Inflammatory macrophage treated with lipopolysaccharide for 1 hour (primary cell): ENCODE measurements at regions not wholly inside any gene's neighbourhood (a gene's known extent, or its start where the extent isn't known, plus 50 kb on each side); places are given as distances from the start of the nearest gene placed in this dataset.
A peak's percentile ranks its signal among the peaks of the same experiment; 100 is the strongest.
"Not testable (repeated sequence)": the region's sequence is repeated elsewhere in the genome, so short reads cannot be mapped to it uniquely, and the experiment has no call there.

Source experiments
- DNase-seq, 2 donors: peaks; one replicate each; pipeline ENCODE4 v3.0.0-alpha.2; 2020 to 2022

DNA sequence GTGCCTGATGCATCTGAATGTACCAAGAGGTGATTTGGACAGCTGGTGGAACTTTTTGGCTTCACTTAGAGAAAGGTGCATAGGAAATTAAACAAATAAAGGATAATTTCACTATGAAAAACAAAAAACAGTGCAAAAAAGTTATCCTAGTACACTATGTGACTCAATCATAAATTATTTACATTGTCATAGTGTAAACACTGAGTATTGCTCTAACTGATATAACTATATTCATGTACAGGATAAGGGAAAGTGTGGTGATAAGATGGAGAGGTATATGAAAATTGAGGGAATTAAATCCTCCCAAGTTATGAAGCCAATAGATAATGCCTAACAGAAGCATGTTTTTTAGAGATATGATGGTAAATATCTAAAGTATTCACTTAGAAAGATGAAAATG, 50.2 kb upstream of the CPNE4 start:
- DNase-seq, result no peak

DNA sequence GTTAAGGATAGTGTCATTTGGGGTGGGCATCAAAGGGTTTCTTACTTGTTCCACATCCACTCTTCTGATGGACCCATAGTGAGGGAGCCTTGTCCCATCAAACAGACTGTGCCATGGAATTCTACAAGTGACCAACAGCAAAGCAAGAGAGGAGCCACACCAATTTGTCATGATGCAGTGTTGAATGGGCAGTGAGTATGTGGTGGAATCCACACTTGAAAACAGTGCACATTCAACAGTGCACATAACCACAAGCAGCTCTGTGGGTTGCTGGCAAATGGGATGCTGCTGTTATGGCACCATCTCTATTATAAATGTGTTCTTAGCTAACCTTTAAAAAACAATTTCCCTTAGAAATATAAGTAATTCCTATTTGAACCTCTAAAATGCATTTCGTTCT, 52.5 kb upstream of the CPNE4 start:
- DNase-seq, result no peak

DNA sequence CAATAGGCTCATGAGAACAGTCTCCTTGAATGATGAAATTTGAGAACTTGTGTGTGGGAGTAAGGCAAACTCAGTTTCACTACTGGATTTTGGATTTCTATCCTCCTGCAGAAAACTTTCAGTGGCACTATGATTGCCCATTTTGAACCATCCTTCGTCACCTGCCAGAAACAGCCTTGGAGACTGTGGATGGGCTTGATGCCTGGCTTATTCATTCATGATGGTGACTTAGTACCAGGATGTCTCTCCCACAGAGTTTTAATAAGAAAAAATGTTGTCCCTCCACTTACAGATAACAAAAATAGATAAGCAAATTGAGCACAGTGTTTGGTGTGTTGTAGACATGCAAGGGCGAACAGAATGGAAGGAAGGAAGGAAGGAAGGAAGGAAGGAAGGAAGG, 53.5 kb upstream of the CPNE4 start:
- no peak for DNase-seq

DNA sequence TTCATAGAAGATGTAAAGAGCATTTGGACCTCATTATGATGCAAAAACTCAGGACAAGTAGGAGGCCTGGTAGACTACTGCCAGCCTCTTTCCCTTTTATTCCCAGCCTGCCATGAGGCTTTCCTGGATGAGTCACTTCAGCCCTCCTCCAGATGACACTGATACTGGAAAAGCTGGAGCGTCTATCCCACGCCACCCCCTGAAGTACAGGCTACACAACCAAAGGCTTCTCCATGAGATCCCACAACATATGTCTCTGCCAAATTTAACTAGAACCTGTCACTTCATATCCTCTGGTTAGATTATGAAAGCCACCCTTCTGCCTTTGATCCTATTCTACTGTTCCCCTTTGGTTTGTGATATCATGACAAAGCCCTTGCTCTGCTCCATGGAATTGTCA, 56.1 kb upstream of the CPNE4 start:
- no peak for DNase-seq

DNA sequence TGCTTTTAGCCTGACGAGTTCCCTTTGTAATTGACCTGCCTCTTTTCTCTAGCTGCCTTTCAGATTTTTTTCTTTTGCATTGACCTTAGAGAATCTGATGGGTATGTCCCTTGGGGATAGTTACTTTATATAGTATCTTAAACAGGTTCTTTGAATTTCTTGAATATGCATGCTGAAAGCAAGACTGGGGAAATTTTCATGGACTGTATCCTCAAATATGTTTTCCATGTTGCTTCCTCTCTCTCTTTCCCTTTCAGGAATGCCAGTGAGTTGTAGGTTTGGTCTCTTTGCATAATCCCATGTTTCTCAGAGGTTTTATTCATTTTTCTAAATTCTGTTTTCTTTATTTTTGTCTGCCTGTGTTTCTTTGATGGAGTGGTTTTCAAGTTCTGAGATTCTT, 81.8 kb upstream of the CPNE4 start:
- no peak for DNase-seq

DNA sequence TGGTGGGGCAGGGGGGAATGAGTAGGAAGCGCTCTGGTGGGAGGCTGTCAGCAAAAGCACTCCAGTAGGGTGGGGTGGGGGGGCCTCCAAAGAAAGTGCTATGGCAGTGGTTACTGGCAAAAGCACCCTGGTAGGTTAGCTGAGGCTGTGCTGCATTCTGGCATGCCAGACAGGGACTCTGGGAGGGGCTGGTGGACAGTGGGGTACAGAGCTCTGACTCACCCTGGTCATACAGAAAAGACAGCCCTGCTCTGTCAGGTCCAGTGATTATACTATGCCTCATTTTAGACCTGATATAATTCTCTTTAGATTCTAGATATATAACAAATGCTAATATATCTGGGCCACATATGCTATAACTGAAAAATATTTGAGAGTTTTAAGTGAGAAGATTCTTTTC, 82.8 kb upstream of the CPNE4 start:
- no peak for DNase-seq

DNA sequence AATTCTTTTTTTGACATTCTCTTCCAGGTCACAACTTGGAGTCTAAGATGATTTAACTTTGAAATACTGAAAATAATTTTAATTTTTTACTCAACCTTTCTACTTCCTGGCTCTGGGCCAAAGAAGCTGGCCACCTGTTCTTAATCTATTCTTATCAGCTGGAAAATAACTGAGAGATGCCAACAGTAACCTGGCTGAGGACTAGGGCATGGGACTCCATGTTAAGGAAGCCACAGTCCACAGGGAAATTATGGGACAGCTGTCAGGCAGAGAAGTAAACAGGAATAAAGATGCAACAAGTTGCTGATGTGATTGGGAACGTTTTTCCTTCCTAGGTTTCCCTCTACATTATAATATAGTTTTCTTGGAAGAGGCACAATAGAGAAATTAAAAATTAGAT, 84.7 kb upstream of the CPNE4 start:
- DNase-seq, result no peak

DNA sequence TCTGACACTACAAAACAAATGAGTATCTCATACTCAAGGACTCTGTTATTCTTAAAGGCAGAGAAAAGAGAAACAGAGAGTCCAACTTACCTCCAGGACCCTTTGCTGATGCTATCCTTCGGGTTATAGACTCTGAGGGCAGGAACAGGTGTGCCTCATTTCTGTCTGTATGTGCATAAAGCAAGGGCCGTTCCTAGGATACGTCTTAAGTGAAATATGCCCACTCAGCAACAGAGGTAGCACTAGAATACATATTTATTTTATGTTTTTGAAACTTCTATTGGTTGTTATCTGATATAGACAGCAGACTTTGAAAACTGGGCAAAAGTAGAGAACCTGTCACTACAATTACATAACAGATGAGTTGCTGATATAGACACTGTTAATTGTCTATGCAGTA, 89.3 kb upstream of the CPNE4 start:
- no peak for DNase-seq

DNA sequence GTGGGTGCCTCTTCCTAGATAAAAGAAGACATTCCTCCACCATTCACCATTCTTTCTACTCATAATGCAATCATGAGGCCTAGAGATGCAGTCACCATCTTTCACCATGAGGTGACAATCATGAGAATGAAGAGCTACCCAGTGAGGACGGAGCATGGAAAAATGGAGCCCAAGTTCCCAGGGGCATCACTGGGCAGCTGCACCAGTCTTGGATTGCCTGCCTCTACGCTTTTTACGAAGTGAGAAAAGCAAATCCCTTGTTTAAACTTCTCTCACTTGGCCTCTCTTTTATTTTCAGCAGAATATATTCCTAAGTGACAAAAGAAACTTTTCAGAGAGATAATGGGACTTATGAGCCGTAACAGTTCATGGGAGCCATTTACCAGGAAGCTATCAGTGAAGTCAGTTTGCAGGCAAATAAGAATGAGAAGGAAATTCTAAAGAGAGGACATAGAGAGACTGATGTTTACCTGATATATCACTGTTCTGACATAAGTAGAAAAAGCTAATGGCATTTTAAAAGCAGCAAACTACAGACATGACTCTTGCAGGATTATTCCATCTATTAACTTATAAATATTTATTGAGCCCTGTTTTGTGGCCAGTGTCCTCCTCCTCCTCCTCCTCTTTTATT, 90.0 kb upstream of the CPNE4 start:
- no peak for DNase-seq

DNA sequence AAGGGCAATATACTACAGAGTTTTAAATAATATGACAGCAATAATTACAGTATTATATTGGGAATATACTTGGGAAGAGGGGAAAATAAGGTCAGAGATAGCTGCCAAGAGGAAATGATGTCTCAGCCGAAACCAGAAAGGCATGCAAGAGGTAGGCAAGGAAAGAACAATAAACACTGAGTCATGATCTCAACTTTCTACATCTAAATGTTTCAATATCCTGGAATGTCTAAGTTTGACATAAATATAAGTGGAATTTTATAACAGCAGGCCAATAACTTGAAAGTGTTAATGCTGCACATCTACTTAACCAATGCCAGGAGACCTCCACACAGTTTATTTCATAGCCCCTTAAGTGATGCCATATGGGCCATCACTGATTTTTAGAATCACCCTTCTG, 99.8 kb upstream of the CPNE4 start:
- no peak for DNase-seq

DNA sequence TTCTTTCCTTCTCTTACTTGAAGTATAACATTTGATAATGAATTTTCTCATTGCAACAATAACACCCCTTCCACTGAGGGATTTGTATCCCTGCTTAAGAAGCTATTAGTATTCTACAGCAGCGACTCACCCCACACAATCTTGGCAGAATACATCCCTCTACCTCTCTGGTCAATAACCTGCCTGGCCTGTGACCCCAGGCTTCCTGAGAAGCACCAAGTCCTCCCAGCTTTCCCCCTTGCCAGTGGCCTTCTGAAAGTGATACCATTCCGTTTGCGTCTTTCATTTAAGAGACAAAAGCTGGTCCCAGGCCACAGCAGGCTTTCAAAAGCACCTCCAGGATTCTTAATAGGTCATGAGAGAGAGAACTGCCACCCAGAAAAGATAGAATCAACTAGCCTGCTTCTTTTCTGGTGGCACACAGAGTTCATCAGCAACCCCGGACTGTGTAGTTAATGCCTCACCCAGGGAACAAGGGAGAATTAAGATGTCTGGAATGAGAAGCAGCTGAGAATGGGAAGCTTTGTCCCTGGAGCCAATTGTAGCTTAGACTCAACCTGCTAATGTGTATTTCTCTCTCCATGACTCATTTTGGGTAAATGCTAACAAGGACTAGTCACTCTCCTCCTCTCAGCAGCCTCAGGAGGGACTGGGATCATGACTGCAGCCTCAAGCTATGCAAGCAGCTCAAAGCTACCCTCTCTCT, 101.0 kb upstream of the CPNE4 start:
- no peak for DNase-seq

DNA sequence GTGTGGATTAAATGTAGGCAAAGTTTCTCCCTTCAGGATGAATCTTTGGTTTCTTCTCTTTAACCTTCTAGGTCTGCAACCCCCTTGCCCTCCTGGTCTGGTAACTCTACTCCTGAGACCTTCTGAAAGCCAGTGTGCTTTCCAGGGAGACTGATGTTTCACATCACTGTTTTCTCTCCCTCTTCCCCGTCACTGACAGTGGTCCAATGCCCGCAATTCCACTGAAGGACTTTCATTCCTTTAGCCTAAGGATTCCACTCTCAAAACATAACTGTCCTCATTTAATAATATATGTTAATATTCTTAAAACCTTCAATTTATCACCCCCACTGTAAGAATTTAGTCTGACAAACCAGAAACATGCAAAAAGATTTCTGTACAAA, 101.5 kb upstream of the CPNE4 start:
- DNase-seq, result no peak

DNA sequence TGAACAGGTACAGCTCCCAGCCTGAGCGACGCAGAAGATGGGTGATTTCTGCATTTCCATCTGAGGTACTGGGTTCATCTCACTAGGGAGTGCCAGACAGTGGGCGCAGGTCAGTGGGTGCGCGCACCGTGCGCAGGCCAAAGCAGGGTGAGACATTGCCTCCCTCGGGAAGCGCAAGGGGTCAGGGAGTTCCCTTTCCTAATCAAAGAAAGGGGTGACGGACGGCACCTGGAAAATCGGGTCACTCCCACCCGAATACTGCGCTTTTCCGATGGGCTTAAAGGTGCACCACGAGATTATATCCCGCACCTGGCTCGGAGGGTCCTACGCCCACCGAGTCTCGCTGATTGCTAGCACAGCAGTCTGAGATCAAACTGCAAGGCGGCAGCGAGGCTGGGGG, 102.1 kb upstream of the CPNE4 start:
- not testable (repeated sequence) for DNase-seq

DNA sequence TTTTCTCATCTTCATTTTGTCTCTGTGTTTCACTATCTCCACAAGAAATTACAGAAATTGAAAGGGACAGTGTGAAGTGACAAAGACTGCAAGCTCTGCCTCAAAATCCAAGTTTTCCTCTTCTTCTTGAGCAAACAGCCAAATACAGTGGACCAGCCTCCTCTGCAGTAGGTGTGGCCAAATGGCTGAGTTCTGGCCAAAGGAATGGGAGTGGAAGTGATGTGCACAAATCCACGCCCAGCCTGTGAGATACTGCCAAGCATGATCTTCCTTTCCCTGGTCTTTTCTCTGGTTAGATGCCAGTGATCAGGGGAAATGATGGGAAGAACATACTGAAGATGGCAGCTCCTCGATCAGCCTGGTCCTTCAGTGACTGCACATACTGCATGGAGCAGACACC, 111.0 kb upstream of the CPNE4 start:
- no peak for DNase-seq

DNA sequence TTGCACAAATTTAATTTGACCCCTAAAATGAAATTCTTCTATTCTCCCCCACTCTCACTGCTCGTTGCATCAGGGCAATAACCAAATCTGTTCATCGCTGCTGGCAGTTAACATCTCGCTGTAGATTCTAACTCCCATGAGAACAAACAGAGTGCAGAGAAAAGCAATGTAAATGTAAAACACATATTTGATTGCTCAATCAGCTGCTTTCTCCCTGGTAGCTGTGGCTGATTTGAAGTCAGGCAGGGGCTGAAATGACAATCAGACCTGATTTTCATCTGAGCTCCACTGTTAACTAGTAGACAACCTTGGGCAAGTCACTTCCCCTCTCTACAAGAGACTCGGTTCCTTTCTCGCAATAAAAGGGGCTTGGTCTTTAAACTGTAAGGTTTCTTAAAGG, 119.8 kb upstream of the CPNE4 start:
- no peak for DNase-seq

DNA sequence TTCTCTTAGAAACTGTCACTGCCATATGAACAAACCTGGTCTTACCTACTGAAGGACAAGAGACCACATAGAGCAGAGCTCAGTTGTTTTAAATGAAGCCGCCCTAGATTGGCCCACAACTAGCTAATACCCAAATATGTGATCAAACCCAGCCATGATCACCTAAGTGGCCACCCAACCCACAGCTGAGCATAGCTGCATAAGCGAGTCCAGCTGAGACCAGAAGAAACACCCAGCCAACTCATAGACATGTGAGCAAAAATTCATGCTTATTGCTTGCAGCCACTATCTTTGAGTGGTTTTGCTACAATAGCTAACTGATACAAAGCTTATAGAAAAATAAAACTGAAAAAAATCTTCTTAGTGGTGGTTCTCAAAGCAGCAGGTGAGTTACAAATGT, 124.3 kb upstream of the CPNE4 start:
- no peak for DNase-seq

DNA sequence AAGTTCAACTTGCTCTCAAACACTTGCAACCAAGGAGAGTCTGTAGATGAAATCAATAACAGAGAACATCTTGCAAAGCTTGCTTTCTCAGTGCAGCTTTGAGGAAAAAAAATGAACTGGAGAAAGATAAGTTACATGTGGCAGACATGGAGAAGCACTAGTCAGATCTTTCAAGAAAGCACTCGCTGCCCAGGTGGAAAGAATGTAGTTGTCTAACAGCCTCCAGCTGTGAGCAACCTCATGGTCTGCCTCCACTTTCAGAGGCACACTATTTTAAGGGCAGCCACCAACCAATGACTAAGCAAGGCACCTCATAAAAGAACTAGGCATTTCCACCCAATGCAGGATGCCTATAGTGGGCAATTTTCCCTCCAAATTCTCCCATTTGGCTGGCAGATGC, 125.4 kb upstream of the CPNE4 start:
- no peak for DNase-seq

DNA sequence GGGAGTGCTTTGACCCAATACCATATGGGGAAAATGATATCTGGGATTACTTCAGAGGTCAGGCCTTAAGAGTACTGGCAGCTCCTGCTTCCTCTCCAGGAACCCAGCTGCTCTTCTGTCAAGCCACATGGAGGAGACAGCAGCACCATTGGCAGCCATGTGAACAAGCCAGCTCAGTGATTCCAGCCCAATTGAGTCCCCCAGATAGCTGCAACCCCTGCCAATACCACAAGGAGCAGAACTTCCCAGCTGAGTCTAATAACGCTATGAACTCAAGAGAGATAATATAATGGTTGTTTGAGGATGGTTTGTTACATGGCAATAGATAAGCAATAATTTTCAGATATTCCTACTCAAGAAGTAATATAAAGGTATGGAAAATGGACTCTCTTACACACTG, 126.8 kb upstream of the CPNE4 start:
- DNase-seq, result no peak

DNA sequence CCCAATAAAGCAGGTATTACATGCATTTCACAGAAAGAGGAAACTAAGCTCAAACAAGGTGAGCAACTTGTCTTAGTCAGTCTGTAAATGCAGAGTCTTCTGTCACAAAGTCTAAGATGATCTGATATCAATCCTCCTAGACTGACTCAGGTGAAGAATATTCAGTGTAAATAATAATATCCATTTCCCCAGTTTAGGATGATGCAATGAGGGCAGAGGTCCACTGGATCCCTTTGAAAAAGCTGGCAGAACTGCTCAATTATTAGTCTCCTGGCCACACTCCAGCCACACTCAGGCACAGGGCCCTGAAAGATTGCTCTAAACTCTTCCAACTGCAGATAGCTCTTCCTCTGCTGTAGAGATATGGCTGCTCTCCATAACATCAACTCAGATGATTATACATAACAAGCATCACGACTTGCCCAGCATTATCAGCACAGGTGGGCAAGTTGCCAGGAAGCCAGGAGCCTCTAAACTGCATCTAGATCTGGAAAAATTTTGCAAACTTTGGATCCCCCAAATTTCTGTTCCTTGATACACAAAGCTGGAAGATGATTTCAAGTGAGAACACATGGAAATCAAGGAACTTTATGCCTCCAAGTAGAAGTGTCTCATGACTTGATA, 129.8 kb upstream of the CPNE4 start:
- no peak for DNase-seq

DNA sequence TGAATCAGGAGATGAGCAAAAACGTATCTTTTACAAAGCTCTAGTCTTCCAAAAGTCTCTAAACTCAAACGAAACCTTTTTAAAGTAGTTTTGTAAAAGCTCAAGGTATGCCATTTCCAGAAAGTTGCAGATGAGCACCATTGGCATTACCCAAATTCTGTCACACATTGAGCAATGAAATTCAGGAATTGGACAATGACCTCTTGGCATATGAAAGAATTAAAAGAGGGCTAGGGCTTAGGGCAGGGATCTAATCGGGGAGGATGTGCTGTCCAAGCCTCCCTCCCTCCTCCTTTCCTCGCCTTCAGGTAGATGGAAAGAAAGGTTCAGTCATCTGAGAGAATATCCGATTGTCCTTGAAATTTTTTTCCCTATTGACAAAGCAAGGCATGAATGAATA, 133.1 kb upstream of the CPNE4 start:
- DNase-seq, result no peak

DNA sequence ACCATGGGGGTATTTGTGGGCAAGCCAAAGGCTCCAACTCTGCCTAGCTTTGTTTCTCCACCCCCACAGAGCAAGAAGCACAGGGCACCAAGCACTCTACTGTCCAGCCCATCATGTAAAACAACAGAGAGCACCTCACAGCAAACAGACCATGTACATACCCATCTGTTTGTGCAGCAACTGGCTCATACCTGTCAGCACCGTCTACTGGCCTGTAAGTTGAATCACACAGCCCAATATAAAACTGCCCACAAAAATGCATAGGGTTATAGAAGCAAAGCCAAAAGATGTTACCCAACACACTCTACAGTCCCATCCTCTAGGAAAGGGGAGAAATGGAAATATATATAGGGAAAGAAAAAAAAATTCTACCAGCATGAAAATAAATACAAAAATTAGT, 139.7 kb upstream of the CPNE4 start:
- DNase-seq, result no peak

DNA sequence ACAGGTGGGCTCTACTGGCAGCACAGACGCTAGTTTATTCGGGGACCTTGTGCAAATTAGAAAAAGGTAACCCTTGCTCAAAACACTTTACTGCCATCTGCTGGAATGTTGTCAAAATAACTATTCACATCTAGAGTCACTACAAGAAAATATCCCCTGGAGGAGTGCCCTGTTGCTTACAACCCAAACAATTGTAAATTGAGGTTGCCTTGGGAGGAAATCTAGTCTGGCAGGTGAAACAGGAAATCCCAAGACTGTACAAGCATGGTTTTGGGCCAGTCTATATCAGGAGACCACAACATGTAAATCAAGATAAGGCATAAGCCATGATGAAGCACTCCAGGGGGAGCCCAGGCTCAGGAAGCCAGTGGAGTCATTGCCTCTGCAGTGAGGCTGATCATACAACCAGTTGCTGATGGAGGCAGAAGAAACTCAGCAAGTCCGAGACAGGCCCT, 136.8 kb upstream of the ACP3 start:
- peak; percentile 15 to 59 for DNase-seq

DNA sequence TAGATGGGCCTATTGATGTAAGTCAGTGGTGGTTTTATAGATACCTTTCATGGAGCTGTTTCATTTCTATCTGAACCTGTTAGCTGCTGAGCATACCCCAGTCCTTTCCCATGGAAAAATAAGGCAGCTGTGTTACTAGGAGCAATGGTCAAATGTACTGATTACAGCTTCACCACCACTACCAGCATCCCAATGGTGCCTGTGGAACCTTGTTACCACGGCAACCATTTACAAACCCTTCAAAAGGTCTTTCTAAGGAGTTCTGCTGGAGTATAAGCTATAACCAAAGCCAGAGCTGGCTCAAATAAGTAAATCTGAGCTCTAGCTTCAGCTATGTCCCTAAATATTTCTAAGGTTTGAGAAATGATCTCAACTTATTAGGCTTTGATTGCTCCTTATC, 133.4 kb upstream of the ACP3 start:
- DNase-seq, result no peak

DNA sequence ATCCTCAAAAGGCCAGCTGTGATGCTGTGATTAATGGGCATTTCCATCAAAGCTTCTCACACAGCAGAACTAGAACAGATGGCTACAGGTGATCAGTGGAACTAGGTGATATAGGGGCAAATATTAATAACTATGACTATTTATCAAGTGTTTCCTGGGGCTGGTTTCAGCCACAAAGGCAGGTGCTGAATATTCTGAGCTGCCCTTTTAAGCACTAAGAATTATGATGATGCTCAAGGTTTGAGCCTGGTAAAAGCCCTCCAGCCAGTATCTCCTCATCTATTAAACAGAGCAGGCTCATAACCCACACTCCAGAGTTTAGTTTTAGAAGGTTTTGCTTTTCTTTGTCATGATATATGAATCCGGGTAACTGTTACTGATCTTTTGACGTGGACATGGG, 129.5 kb upstream of the ACP3 start:
- no peak for DNase-seq

DNA sequence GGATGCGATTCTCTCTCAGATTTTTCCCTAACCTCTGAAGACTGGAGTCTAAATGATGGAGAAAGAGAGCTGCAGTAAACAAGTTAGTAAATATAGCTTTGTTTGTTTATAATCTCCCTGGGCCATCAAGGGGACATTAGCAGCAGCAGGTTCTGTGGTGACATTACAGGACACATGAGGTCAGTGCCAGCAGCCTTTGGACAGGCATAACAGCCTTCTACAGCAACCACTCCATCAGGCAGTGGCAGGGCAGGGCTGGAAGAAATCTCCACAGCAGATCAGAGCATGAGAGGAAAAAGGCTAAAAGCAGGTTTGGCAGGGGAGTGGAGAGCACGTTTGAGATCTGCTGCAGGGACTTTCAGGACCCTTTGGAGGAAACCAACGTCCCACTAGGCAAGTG, 127.6 kb upstream of the ACP3 start:
- no peak for DNase-seq
